ENCODE measurements at regions not wholly inside any gene's neighbourhood (a gene's known extent, or its start where the extent isn't known, plus 50 kb on each side); places are given as distances from the start of the nearest gene placed in this dataset.

GRCh38 chr22:47329727-47330650 lies 567.5 kb downstream of the TBC1D22A start (continued):
- no peak for TF ChIP-seq ZNF462 (CRISPR knock-in tag; IDR thresholded peaks at IDR 0.05)
- no peak for TF ChIP-seq CREB1 (CRISPR knock-in tag; IDR thresholded peaks at IDR 0.05; ENCODE audit: low read depth)
- no peak for TF ChIP-seq ETS1 (IDR thresholded peaks at IDR 0.05)

GRCh38 chr22:47328550-47329243 lies 566.2 kb downstream of the TBC1D22A start:
- H3K36me3 Mint-ChIP-seq (ENCODE audit: low read depth), result peaks cover 61% of the 10 kb centered on the region
- H3K4me3 ChIP-seq, result no peak overlapping the region
- peaks cover 11% of the 10 kb centered on the region for H3K27me3 Mint-ChIP-seq (ENCODE audit: insufficient read depth, low read depth, poor library complexity)
- TF ChIP-seq NANOG (IDR thresholded peaks at IDR 0.05; ENCODE audit: borderline replicate concordance) (no peak), ZNF462 (CRISPR knock-in tag; IDR thresholded peaks at IDR 0.05) (no peak), EZH2phosphoT487 (IDR thresholded peaks at IDR 0.05; ENCODE audit: unreplicated experiment) (no peak)
- no peaks in the 10 kb centered on the region for H3K4me1 Mint-ChIP-seq
- H3K27me3 ChIP-seq (ENCODE audit: insufficient read depth), result no peaks in the 10 kb centered on the region
- H3K9me2 ChIP-seq (ENCODE audit: insufficient read depth), result no peaks in the 10 kb centered on the region
- DNase-seq (ENCODE audit: low spot score) (no peak), ATAC-seq (no peak)
- no peaks in the 10 kb centered on the region for H3K4me1 ChIP-seq (ENCODE audit: insufficient read depth)
- peaks cover 78% of the 10 kb centered on the region; the same call in 2 of the 3 replicates for H3K9me3 Mint-ChIP-seq
- no peak overlapping the region for H3K4me3 Mint-ChIP-seq
- H4K20me1 ChIP-seq (replicated peaks; ENCODE audit: insufficient read depth), result no peaks in the 10 kb centered on the region
- H3K4me2 ChIP-seq, result no peak overlapping the region
- no peak overlapping the region for H2AFZ ChIP-seq
- no peaks in the 10 kb centered on the region for H3F3A ChIP-seq (replicated peaks; ENCODE audit: low read depth)
- H3K79me2 ChIP-seq (replicated peaks; ENCODE audit: insufficient read depth), result no peaks in the 10 kb centered on the region
- H3K36me3 ChIP-seq (ENCODE audit: insufficient read depth), result no peaks in the 10 kb centered on the region; the same call in 1 of the 2 replicates
- H3K27ac Mint-ChIP-seq, result no peak overlapping the region
- H3K27ac ChIP-seq (ENCODE audit: low read depth), result no peak overlapping the region

All from GM23338 (cell line).